Body of pancreas (tissue), 4 donors: ENCODE measurements at regions not wholly inside any gene's neighbourhood (a gene's known extent, or its start where the extent isn't known, plus 50 kb on each side); places are given as distances from the start of the nearest gene placed in this dataset.

Source experiments
- CTCF ChIP-seq, 7 experiments: fragments of 450-650 bp in 4 of 7; fragments of 200-600 bp in 3 of 7; sonication (generic) in 3 of 7; IDR thresholded peaks; one replicate each; pipeline ENCODE4 v1.5.1; 2016 to 2019; ENCODE audit warnings: antibody characterized with exemption in 7 of 7
- POLR2A ChIP-seq, 3 donors: fragments of 450-650 bp; IDR thresholded peaks; one replicate each; pipeline ENCODE4 v1.6.1; 2016; ENCODE audit warnings: antibody characterized with exemption in 3 of 3, mild to moderate bottlenecking in 2 of 3

GRCh38 chr2:192413812-192414681 lies 219.3 kb upstream of the TMEFF2 start:
- TF ChIP-seq POLR2A (IDR thresholded peaks at IDR 0.05) (no peak), CTCF (IDR thresholded peaks at IDR 0.05) (no peak)
